ENCODE measurements at regions not wholly inside any gene's neighbourhood (a gene's known extent, or its start where the extent isn't known, plus 50 kb on each side); places are given as distances from the start of the nearest gene placed in this dataset.

- H3K4me3 ChIP-seq (ENCODE audit: low read depth, low read length): no peak overlapping the region
- TF ChIP-seq CTCF (IDR thresholded peaks at IDR 0.05; ENCODE audit: low read depth, low read length): no peak
Observed at GRCh38 chr4:53779025-53779424, 187.7 kb upstream of the LNX1 start.

- no peak for TF ChIP-seq CTCF (IDR thresholded peaks at IDR 0.05; ENCODE audit: low read depth, low read length)
- no peak overlapping the region for H3K4me3 ChIP-seq (ENCODE audit: low read depth, low read length)
Observed at GRCh38 chr4:53778155-53778554, 186.9 kb upstream of the LNX1 start.

DNA sequence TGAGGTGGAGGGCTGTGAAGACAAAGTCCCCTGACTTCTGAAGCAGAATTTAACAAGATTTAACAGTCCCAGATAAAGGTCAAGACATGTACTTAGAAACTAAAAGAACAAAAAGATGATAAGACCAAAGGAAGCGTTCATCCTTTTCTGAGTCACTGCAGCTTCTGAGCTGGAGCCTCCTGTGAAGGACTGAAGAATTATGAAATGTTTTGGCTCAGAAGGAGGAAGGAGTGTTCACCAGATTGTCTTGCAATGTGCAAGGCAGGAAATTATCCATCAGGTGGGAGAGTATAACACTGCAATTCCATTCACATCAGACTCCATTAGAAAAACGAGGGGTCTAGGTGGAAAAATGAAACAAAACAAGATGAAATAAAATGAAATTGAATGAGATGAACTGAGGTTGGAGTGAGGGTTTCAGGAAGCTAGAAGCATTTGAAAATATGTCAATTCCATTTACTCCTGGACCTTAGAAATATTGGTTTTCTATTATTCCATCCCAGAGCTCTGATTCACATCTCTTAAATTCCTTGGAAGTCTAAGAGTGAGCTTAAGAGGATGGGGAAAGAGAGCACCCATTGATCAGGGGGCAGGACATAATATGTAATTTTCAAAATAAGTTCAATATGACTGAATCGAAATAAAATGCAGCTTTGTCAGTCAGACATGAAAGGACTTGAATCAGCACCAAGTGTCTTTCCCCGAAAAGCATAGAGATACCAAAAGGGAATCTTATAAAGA, 186.1 kb upstream of the LNX1 start:
- TF ChIP-seq CTCF (IDR thresholded peaks at IDR 0.05; ENCODE audit: low read depth, low read length): no peak
- no peak overlapping the region for H3K4me3 ChIP-seq (ENCODE audit: low read depth, low read length)

DNA sequence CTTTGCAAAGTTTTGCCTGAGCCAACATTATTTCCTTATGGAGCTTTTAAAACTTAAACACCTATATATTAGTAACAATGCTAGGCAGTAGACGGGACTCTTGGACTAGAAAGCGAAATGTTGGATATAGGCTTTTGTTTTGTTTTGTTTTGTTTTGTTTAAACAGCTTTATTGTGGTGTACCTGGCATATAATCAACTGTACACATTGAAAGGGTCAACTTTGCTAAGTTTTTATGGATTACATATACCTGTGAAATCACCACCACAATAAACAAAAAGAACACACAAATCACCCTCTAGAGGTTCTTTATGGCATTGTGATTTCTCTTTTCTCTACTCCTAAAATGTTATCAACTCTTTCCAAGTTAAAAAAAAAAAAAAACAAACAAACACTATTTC, 184.9 kb upstream of the LNX1 start:
- no peak overlapping the region for H3K4me3 ChIP-seq (ENCODE audit: low read depth, low read length)
- no peak for TF ChIP-seq CTCF (IDR thresholded peaks at IDR 0.05; ENCODE audit: low read depth, low read length)

DNA sequence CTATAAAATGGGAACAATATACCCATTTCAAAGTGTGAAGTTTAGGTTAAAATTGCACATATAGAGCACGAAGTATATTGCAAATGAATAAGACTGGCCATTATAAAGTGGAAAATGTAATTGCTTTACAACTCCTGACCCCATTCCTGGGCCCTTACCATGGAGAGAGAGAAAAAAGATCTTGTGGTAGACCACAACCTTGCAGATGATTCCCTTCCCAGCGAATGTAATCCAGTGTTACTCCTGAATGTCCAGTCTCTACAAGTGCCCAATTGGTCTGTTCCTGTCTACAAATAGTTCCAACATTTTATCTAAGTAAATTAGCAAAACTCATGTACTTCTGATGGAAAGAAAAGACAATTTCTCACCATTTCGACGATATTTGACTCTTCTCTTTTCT, 184.1 kb upstream of the LNX1 start:
- H3K4me3 ChIP-seq (ENCODE audit: low read depth, low read length): no peak overlapping the region
- no peak for TF ChIP-seq CTCF (IDR thresholded peaks at IDR 0.05; ENCODE audit: low read depth, low read length)

DNA sequence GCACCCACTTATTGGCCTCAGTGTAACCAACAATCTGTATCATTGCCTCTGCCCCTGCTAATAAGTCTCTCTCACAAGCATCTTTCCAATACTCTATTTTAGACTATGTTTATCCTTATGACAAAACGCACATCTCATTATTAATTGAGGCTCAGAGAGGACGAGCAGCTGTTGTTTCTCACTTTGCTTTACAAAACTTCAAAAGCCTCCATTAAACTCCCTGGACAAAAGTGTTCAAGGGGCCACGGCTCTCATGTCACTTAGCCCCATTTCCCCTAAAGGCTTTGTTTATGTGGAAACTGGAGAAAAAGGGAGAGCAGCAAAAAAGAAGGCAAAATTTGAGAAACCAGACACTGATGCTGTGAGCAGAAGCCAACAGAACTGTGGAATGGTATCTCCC, 180.0 kb upstream of the LNX1 start:
- no peak for TF ChIP-seq CTCF (IDR thresholded peaks at IDR 0.05; ENCODE audit: low read depth, low read length)
- no peak overlapping the region for H3K4me3 ChIP-seq (ENCODE audit: low read depth, low read length)

DNA sequence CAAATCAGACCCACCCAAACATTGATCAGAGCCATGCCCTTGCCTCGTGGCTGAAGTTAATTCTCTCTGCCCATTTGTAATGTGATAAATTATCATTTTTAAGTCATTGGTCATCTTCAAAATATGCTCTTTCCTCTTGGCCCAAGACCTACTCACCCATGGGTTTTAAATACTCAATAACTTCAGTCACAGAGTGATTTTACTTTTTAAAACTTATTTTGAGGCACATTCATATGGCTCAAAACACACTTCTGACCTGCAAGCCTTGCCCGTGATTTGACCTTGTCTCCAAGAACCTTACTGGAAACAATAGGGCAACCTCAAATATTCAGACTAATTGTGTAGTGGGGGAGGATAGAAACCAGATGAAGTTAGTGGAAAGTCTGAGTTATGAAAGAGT, 176.2 kb upstream of the LNX1 start:
- no peak overlapping the region for H3K4me3 ChIP-seq (ENCODE audit: low read depth, low read length)
- no peak for TF ChIP-seq CTCF (IDR thresholded peaks at IDR 0.05; ENCODE audit: low read depth, low read length)
